Trophoblast cell (in vitro differentiated cells and primary cell): ENCODE measurements at regions not wholly inside any gene's neighbourhood (a gene's known extent, or its start where the extent isn't known, plus 50 kb on each side); places are given as distances from the start of the nearest gene placed in this dataset.

Experiments
- DNase-seq, 2 donors: peaks; one replicate each; pipeline ENCODE4 v3.0.0-alpha.2; 2016
- H2AFZ ChIP-seq: 2 replicates; pipeline ENCODE4 v1.6.1; 2013; ENCODE audit warnings: low read length, moderate library complexity, mild to moderate bottlenecking; ENCODE audit not compliant: insufficient read depth, poor library complexity
- H2AK5ac ChIP-seq: 2 replicates; pipeline ENCODE4 v1.6.1; 2013; ENCODE audit warnings: mild to moderate bottlenecking, low read length
- H2BK120ac ChIP-seq: 2 replicates; pipeline ENCODE4 v1.6.1; 2013; ENCODE audit warnings: low read length, mild to moderate bottlenecking, moderate library complexity; ENCODE audit not compliant: insufficient read depth, poor library complexity
- H2BK12ac ChIP-seq: 2 replicates; pipeline ENCODE4 v1.6.1; 2013; ENCODE audit warnings: mild to moderate bottlenecking, low read length, moderate library complexity
- H2BK5ac ChIP-seq: 2 replicates; pipeline ENCODE4 v1.6.1; 2013; ENCODE audit warnings: low read length, low read depth, moderate library complexity, mild to moderate bottlenecking; ENCODE audit not compliant: poor library complexity
- H3K14ac ChIP-seq: 2 replicates; pipeline ENCODE4 v1.6.1; 2013; ENCODE audit warnings: mild to moderate bottlenecking, low read length
- H3K18ac ChIP-seq: 2 replicates; pipeline ENCODE4 v1.6.1; 2013; ENCODE audit warnings: mild to moderate bottlenecking, low read length
- H3K23ac ChIP-seq: 2 replicates; pipeline ENCODE4 v1.6.1; 2013; ENCODE audit warnings: low read length
- H3K27ac ChIP-seq: 2 replicates; pipeline ENCODE4 v1.5.1; 2013; ENCODE audit warnings: low read depth, mild to moderate bottlenecking, inconsistent platforms, low read length, moderate library complexity
- H3K27me3 ChIP-seq: 2 replicates; pipeline ENCODE4 v1.6.1; 2013; ENCODE audit warnings: inconsistent platforms, mild to moderate bottlenecking, low read length, moderate library complexity; ENCODE audit not compliant: insufficient read depth
- H3K36me3 ChIP-seq, 2 experiments: 1 replicate in 1 of 2; 2 replicates in 1 of 2; pipeline ENCODE4 v1.6.1; 2013; ENCODE audit warnings: low read length in 2 of 2, mild to moderate bottlenecking in 2 of 2, moderate library complexity in 1 of 2; ENCODE audit not compliant: insufficient read depth in 2 of 2, control insufficient read depth in 1 of 2
- H3K4ac ChIP-seq: 2 replicates; pipeline ENCODE4 v1.6.1; 2013; ENCODE audit warnings: low read depth, mild to moderate bottlenecking, low read length, moderate library complexity
- H3K4me1 ChIP-seq, 2 experiments: 1 replicate in 1 of 2; 2 replicates in 1 of 2; pipeline ENCODE4 v1.6.1; 2013; ENCODE audit warnings: low read length in 2 of 2, mild to moderate bottlenecking in 2 of 2, moderate library complexity in 1 of 2; ENCODE audit not compliant: insufficient read depth in 2 of 2, control insufficient read depth in 1 of 2
- H3K4me2 ChIP-seq: 2 replicates; pipeline ENCODE4 v1.6.1; 2013; ENCODE audit warnings: inconsistent platforms, mild to moderate bottlenecking, low read length, moderate library complexity
- H3K4me3 ChIP-seq: 2 replicates; pipeline ENCODE4 v1.5.1; 2013; ENCODE audit warnings: mild to moderate bottlenecking, low read depth, low read length, inconsistent platforms
- H3K79me1 ChIP-seq: one replicate; pipeline ENCODE4 v1.6.1; 2013; ENCODE audit warnings: low read length
- H3K79me2 ChIP-seq: 2 replicates; pipeline ENCODE4 v1.6.1; 2013; ENCODE audit warnings: low read length, mild to moderate bottlenecking; ENCODE audit not compliant: control insufficient read depth, insufficient read depth, poor library complexity
- H3K9ac ChIP-seq: 2 replicates; pipeline ENCODE4 v1.6.1; 2013; ENCODE audit warnings: mild to moderate bottlenecking, low read length
- H3K9me3 ChIP-seq: 2 replicates; pipeline ENCODE4 v1.6.1; 2013; ENCODE audit warnings: low read depth, mild to moderate bottlenecking, control low read depth, inconsistent platforms, low read length; ENCODE audit not compliant: insufficient read depth
- H4K12ac ChIP-seq: 2 replicates; pipeline ENCODE4 v1.6.1; 2013; ENCODE audit warnings: low read depth, mild to moderate bottlenecking, low read length, moderate library complexity
- H4K8ac ChIP-seq: 2 replicates; pipeline ENCODE4 v1.6.1; 2013; ENCODE audit warnings: low read depth, mild to moderate bottlenecking, low read length, moderate library complexity
- H4K91ac ChIP-seq: one replicate; pipeline ENCODE4 v1.6.1; 2013; ENCODE audit warnings: low read depth, mild to moderate bottlenecking, low read length, moderate library complexity
- WGBS: extraction: QIAGEN DNeasy Blood & Tissue Kit; methylation state at CpG from one replicate; pipeline ENCODE4 v1.1.7; 2013; ENCODE audit warnings: missing lambda C conversion rate; ENCODE audit not compliant: insufficient read length, insufficient coverage; ENCODE audit errors: extremely low coverage; 5-methylcytosine and 5-hydroxymethylcytosine counted together

GRCh38 chr5:116746668-116747067, 172.0 kb upstream of the SEMA6A start:
- Histone ChIP-seq H3K36me3 (no peaks in the 10 kb centered on the region), H3K27me3 (no peaks in the 10 kb centered on the region), H3K4me1 (peaks cover 3% of the 10 kb centered on the region in 2 experiments), H4K12ac (no peak overlapping the region), H2BK5ac (no peak overlapping the region), H3K14ac (no peak overlapping the region), H2AFZ (no peak overlapping the region), H4K91ac (no peak overlapping the region), H3K4me3 (no peak overlapping the region), H3K9ac (no peak overlapping the region), H3K79me2 (no peaks in the 10 kb centered on the region), H2AK5ac (no peak overlapping the region), H2BK12ac (no peak overlapping the region), H3K4me2 (no peak overlapping the region), H3K9me3 (peaks cover 1% of the 10 kb centered on the region), H3K79me1 (no peaks in the 10 kb centered on the region), H2BK120ac (no peak overlapping the region), H3K4ac (no peak overlapping the region), H3K18ac (no peak overlapping the region), H3K27ac (no peak overlapping the region), H4K8ac (no peak overlapping the region), H3K23ac (no peak overlapping the region)
- DNase-seq, result no peak
- WGBS, result no CpG with 5 or more reads among the region's 3 CpGs

GRCh38 chr5:116740771-116741170, 166.1 kb upstream of the SEMA6A start:
- Histone ChIP-seq H2BK5ac (no peak overlapping the region), H3K27ac (no peak overlapping the region), H4K8ac (no peak overlapping the region), H3K14ac (no peak overlapping the region), H4K91ac (no peak overlapping the region), H4K12ac (no peak overlapping the region), H3K9ac (no peak overlapping the region), H3K79me1 (peaks cover 2% of the 10 kb centered on the region), H2BK12ac (peak overlapping the region; percentile 15), H2AK5ac (no peak overlapping the region), H3K23ac (no peak overlapping the region), H3K27me3 (no peaks in the 10 kb centered on the region), H2BK120ac (no peak overlapping the region), H3K4me2 (no peak overlapping the region), H3K9me3 (peaks cover 1% of the 10 kb centered on the region), H3K79me2 (no peaks in the 10 kb centered on the region), H3K36me3 (no peaks in the 10 kb centered on the region), H3K4ac (no peak overlapping the region), H3K4me3 (no peak overlapping the region), H2AFZ (no peak overlapping the region), H3K18ac (no peak overlapping the region), H3K4me1 (peaks cover 3 to 7% of the 10 kb centered on the region in 2 experiments)
- no peak for DNase-seq
- no CpG with 5 or more reads among the region's 1 CpG for WGBS

- WGBS, result no CpG with 5 or more reads among the region's 9 CpGs
Observed at GRCh38 chr5:116739571-116739970, 164.9 kb upstream of the SEMA6A start.

GRCh38 chr5:116738615-116739261, 164.1 kb upstream of the SEMA6A start:
- H3K9me3 ChIP-seq, result no peaks in the 10 kb centered on the region
- no peak overlapping the region for H4K91ac ChIP-seq
- H3K36me3 ChIP-seq, result no peaks in the 10 kb centered on the region
- H2BK5ac ChIP-seq, result no peak overlapping the region
- no peak for DNase-seq
- H3K4me2 ChIP-seq, result no peak overlapping the region
- no peaks in the 10 kb centered on the region for H3K79me2 ChIP-seq
- H3K14ac ChIP-seq, result peak overlapping the region; percentile 33
- no peak overlapping the region for H2AK5ac ChIP-seq
- H2AFZ ChIP-seq, result no peak overlapping the region
- no peak overlapping the region for H2BK12ac ChIP-seq
- peak overlapping the region; percentile 34 for H4K8ac ChIP-seq
- no peak overlapping the region for H3K18ac ChIP-seq
- peak overlapping the region; percentile 7 for H2BK120ac ChIP-seq
- H3K27me3 ChIP-seq, result no peaks in the 10 kb centered on the region
- no peak overlapping the region for H3K4ac ChIP-seq
- H3K4me1 ChIP-seq, result peaks cover 11 to 16% of the 10 kb centered on the region in 2 experiments
- no peak overlapping the region for H3K23ac ChIP-seq
- peaks cover 9% of the 10 kb centered on the region for H3K79me1 ChIP-seq
- H3K27ac ChIP-seq, result no peak overlapping the region
- H3K9ac ChIP-seq, result no peak overlapping the region
- H3K4me3 ChIP-seq, result no peak overlapping the region
- WGBS, result no CpG with 5 or more reads among the region's 6 CpGs
- H4K12ac ChIP-seq, result no peak overlapping the region

More at GRCh38 chr5:116739571-116739970, 164.9 kb upstream of the SEMA6A start:
- Histone ChIP-seq H3K4me2 (no peak overlapping the region), H3K4me3 (no peak overlapping the region), H3K36me3 (no peaks in the 10 kb centered on the region), H3K4ac (no peak overlapping the region), H3K27me3 (no peaks in the 10 kb centered on the region), H4K91ac (no peak overlapping the region), H3K27ac (no peak overlapping the region), H3K14ac (no peak overlapping the region), H3K4me1 (peaks cover 4 to 9% of the 10 kb centered on the region in 2 experiments), H3K23ac (no peak overlapping the region), H3K79me1 (peaks cover 3% of the 10 kb centered on the region), H2BK5ac (no peak overlapping the region), H2BK12ac (no peak overlapping the region), H4K12ac (no peak overlapping the region), H3K79me2 (no peaks in the 10 kb centered on the region), H3K18ac (no peak overlapping the region), H2AK5ac (no peak overlapping the region), H3K9me3 (peaks cover 1% of the 10 kb centered on the region), H3K9ac (no peak overlapping the region), H4K8ac (no peak overlapping the region), H2AFZ (no peak overlapping the region), H2BK120ac (no peak overlapping the region)
- DNase-seq, result no peak
